Neural progenitor cell (in vitro differentiated cells): ENCODE measurements at regions not wholly inside any gene's neighbourhood (a gene's known extent, or its start where the extent isn't known, plus 50 kb on each side); places are given as distances from the start of the nearest gene placed in this dataset.

Source experiments
- DNase-seq: peaks from one replicate; pipeline ENCODE4 v3.0.0-alpha.2; 2016; ENCODE audit warnings: low spot score
- H2AFZ ChIP-seq: fragments of 200-600 bp; sonication (generic); replicated peaks from 2 replicates; pipeline ENCODE4 v1.6.1; 2016; ENCODE audit warnings: antibody characterized with exemption
- H3F3A ChIP-seq: fragments of 200-600 bp; sonication (generic); 2 replicates; pipeline ENCODE4 v1.6.1; 2016; ENCODE audit warnings: antibody characterized with exemption, low read depth
- H3K27ac ChIP-seq: fragments of 200-600 bp; sonication (generic); 2 replicates; pipeline ENCODE4 v1.5.1; 2016; ENCODE audit warnings: mild to moderate bottlenecking
- H3K27me3 ChIP-seq: fragments of 200-600 bp; sonication (generic); 2 replicates; pipeline ENCODE4 v1.6.1; 2016; ENCODE audit warnings: mild to moderate bottlenecking, moderate library complexity
- H3K36me3 ChIP-seq: fragments of 200-600 bp; sonication (generic); 2 replicates; pipeline ENCODE4 v1.5.1; 2016
- H3K4me1 ChIP-seq: fragments of 200-600 bp; sonication (generic); 2 replicates; pipeline ENCODE4 v1.6.1; 2016; ENCODE audit warnings: mixed run types
- H3K4me2 ChIP-seq: fragments of 200-600 bp; sonication (generic); 2 replicates; pipeline ENCODE4 v1.6.1; 2016
- H3K4me3 ChIP-seq: fragments of 200-600 bp; sonication (generic); 2 replicates; pipeline ENCODE4 v1.5.1; 2016
- H3K79me2 ChIP-seq: fragments of 200-600 bp; sonication (generic); 2 replicates; pipeline ENCODE4 v1.6.1; 2016; ENCODE audit warnings: low read depth
- H3K9ac ChIP-seq: fragments of 200-600 bp; sonication (generic); 2 replicates; pipeline ENCODE4 v1.6.1; 2016
- H3K9me3 ChIP-seq: fragments of 200-600 bp; sonication (generic); 2 replicates; pipeline ENCODE4 v1.5.1; 2016; ENCODE audit warnings: low read depth
- H4K20me1 ChIP-seq: fragments of 200-600 bp; sonication (generic); 2 replicates; pipeline ENCODE4 v1.6.1; 2016; ENCODE audit warnings: low read depth
- H3K27ac Mint-ChIP-seq: 3 replicates; pipeline ENCODE4 v1.8.0; 2021; ENCODE audit warnings: mixed read lengths
- H3K27me3 Mint-ChIP-seq: 2 replicates; pipeline ENCODE4 v1.8.0; 2022; ENCODE audit warnings: low read depth, mild to moderate bottlenecking, inconsistent platforms, moderate library complexity, mixed read lengths; ENCODE audit not compliant: insufficient read depth
- H3K36me3 Mint-ChIP-seq: 3 replicates; pipeline ENCODE4 v1.8.0; 2021; ENCODE audit warnings: mixed read lengths
- H3K4me1 Mint-ChIP-seq: 3 replicates; pipeline ENCODE4 v1.8.0; 2021; ENCODE audit warnings: mixed read lengths
- H3K4me3 Mint-ChIP-seq: 3 replicates; pipeline ENCODE4 v1.8.0; 2021; ENCODE audit warnings: mild to moderate bottlenecking, moderate library complexity, mixed read lengths
- H3K9me3 Mint-ChIP-seq: 3 replicates; pipeline ENCODE4 v1.8.0; 2020; ENCODE audit warnings: mixed read lengths
- CTCF ChIP-seq: fragments of 200-600 bp; sonication (generic); IDR thresholded peaks from 2 replicates; pipeline ENCODE4 v1.5.1; 2017; ENCODE audit warnings: antibody characterized with exemption, mild to moderate bottlenecking
- EZH2 ChIP-seq: fragments of 200-600 bp; sonication (generic); IDR thresholded peaks from 2 replicates; pipeline ENCODE4 v1.6.1; 2017; ENCODE audit warnings: antibody characterized with exemption, mild to moderate bottlenecking, moderate library complexity
- EZH2phosphoT487 ChIP-seq: fragments of 200-600 bp; sonication (generic); IDR thresholded peaks from 2 replicates; pipeline ENCODE4 v1.6.1; 2017; ENCODE audit warnings: antibody characterized with exemption

- Histone ChIP-seq H3K9me3 (no peaks in the 10 kb centered on the region), H3K4me2 (no peak overlapping the region), H3K27me3 (no peaks in the 10 kb centered on the region), H3K79me2 (no peaks in the 10 kb centered on the region), H3F3A (no peaks in the 10 kb centered on the region), H2AFZ (no peak overlapping the region), H3K27ac (no peak overlapping the region), H3K4me3 (no peak overlapping the region), H4K20me1 (no peaks in the 10 kb centered on the region), H3K4me1 (no peaks in the 10 kb centered on the region), H3K36me3 (no peaks in the 10 kb centered on the region), H3K9ac (no peak overlapping the region)
- Mint-ChIP-seq H3K27me3 (no peaks in the 10 kb centered on the region), H3K9me3 (peaks cover 4% of the 10 kb centered on the region), H3K36me3 (no peaks in the 10 kb centered on the region), H3K4me1 (no peaks in the 10 kb centered on the region), H3K27ac (no peak overlapping the region), H3K4me3 (no peak overlapping the region)
- no peak for DNase-seq
- TF ChIP-seq EZH2phosphoT487 (no peak), CTCF (no peak), EZH2 (no peak)
These were observed 1451.7 kb upstream of the ADGRL3 start for GRCh38 chr4:59748433-59748832.

GRCh38 chr4:59759082-59759825 is 1440.9 kb upstream of the ADGRL3 start:
- no peak overlapping the region for H3K4me2 ChIP-seq
- H3K4me3 ChIP-seq = no peak overlapping the region
- no peaks in the 10 kb centered on the region for H3K27me3 Mint-ChIP-seq
- TF ChIP-seq EZH2 (no peak), CTCF (no peak), EZH2phosphoT487 (no peak)
- no peaks in the 10 kb centered on the region for H3K9me3 ChIP-seq
- no peaks in the 10 kb centered on the region for H3K36me3 ChIP-seq
- H3K27ac Mint-ChIP-seq = no peak overlapping the region
- H3K4me1 Mint-ChIP-seq = no peaks in the 10 kb centered on the region
- H3K9me3 Mint-ChIP-seq = no peaks in the 10 kb centered on the region
- DNase-seq = no peak
- no peaks in the 10 kb centered on the region for H3K4me1 ChIP-seq
- no peaks in the 10 kb centered on the region for H3F3A ChIP-seq
- H3K79me2 ChIP-seq = no peaks in the 10 kb centered on the region
- no peak overlapping the region for H3K9ac ChIP-seq
- no peaks in the 10 kb centered on the region for H4K20me1 ChIP-seq
- no peaks in the 10 kb centered on the region for H3K27me3 ChIP-seq
- no peaks in the 10 kb centered on the region for H3K36me3 Mint-ChIP-seq
- peak overlapping the region; percentile 26 for H2AFZ ChIP-seq
- H3K4me3 Mint-ChIP-seq = no peak overlapping the region
- H3K27ac ChIP-seq = no peak overlapping the region

- Histone ChIP-seq H3K9me3 (no peaks in the 10 kb centered on the region), H3K9ac (no peak overlapping the region), H3K36me3 (no peaks in the 10 kb centered on the region), H2AFZ (no peak overlapping the region), H3K4me1 (no peaks in the 10 kb centered on the region), H3K79me2 (no peaks in the 10 kb centered on the region), H3K27ac (no peak overlapping the region), H3K4me2 (no peak overlapping the region), H3K27me3 (no peaks in the 10 kb centered on the region), H3F3A (no peaks in the 10 kb centered on the region), H3K4me3 (no peak overlapping the region), H4K20me1 (no peaks in the 10 kb centered on the region)
- no peaks in the 10 kb centered on the region for H3K4me1 Mint-ChIP-seq
- DNase-seq = no peak
- no peaks in the 10 kb centered on the region for H3K27me3 Mint-ChIP-seq
- H3K27ac Mint-ChIP-seq = no peak overlapping the region
- H3K9me3 Mint-ChIP-seq = no peaks in the 10 kb centered on the region
- H3K4me3 Mint-ChIP-seq = no peak overlapping the region
- TF ChIP-seq EZH2phosphoT487 = no peak
- no peak for TF ChIP-seq CTCF
- no peaks in the 10 kb centered on the region for H3K36me3 Mint-ChIP-seq
These were observed 1437.8 kb upstream of the ADGRL3 start for GRCh38 chr4:59762344-59762743.
